ENCODE measurements at regions not wholly inside any gene's neighbourhood (a gene's known extent, or its start where the extent isn't known, plus 50 kb on each side); places are given as distances from the start of the nearest gene placed in this dataset.

DNA sequence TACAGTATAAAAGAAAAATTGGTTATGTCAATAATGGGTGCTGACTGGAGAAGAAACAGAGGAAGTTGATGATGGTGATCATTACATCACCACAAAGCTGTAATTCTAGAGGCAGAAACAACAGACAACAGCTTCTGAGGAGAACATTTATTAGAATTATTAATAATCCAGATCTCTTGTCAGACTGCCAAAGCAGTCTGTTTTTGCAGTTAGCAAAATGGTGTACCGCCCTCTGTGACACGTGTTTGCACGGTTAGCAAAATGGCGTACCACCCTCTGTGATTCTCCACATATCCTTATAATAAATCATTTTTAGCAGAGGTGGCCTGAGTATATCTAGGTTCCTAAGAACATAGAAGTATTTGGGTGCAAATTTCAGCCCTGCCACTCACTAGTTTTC is 154.0 kb upstream of the TENT5D start:
- H3K27ac Mint-ChIP-seq, result no peak overlapping the region
- no peak overlapping the region for H3K4me3 ChIP-seq (replicated peaks in 1 of 3; ENCODE audit: low read depth in 2 of 3, low read length in 3 of 3)
- H2AFZ ChIP-seq (ENCODE audit: insufficient read depth, low read depth, low read length, poor library complexity, severe bottlenecking), result no peak overlapping the region
- no peaks in the 10 kb centered on the region for H3K4me1 Mint-ChIP-seq
- TF ChIP-seq, protein P1, sequence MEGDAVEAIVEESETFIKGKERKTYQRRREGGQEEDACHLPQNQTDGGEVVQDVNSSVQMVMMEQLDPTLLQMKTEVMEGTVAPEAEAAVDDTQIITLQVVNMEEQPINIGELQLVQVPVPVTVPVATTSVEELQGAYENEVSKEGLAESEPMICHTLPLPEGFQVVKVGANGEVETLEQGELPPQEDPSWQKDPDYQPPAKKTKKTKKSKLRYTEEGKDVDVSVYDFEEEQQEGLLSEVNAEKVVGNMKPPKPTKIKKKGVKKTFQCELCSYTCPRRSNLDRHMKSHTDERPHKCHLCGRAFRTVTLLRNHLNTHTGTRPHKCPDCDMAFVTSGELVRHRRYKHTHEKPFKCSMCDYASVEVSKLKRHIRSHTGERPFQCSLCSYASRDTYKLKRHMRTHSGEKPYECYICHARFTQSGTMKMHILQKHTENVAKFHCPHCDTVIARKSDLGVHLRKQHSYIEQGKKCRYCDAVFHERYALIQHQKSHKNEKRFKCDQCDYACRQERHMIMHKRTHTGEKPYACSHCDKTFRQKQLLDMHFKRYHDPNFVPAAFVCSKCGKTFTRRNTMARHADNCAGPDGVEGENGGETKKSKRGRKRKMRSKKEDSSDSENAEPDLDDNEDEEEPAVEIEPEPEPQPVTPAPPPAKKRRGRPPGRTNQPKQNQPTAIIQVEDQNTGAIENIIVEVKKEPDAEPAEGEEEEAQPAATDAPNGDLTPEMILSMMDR (IDR thresholded peaks at IDR 0.05), result no peak
- no peaks in the 10 kb centered on the region for H3K36me3 ChIP-seq (replicated peaks in 1 of 2; ENCODE audit: control insufficient read depth in 1 of 2, insufficient read depth in 2 of 2, low read length in 2 of 2)
- no peaks in the 10 kb centered on the region for H3K27me3 ChIP-seq (ENCODE audit: control insufficient read depth in 2 of 2, insufficient read depth in 2 of 2, low read length in 2 of 2)
- no peak overlapping the region for H3K9ac ChIP-seq (ENCODE audit: insufficient read depth, low read length, poor library complexity, severe bottlenecking)
- H3K9me3 Mint-ChIP-seq, result peaks cover 0 to 8% (median 0%) of the 10 kb centered on the region in 7 donors
- no peak for DNase-seq
- no peak overlapping the region for H3K4me2 ChIP-seq (replicated peaks; ENCODE audit: extremely low read depth, low read length, poor library complexity, severe bottlenecking)
- H3K79me2 ChIP-seq (ENCODE audit: insufficient read depth, low read length), result no peaks in the 10 kb centered on the region
- no peaks in the 10 kb centered on the region for H3K4me1 ChIP-seq (ENCODE audit: control insufficient read depth in 1 of 2, insufficient read depth in 2 of 2, low read length in 2 of 2)
- no peaks in the 10 kb centered on the region for H3K9me3 ChIP-seq (replicated peaks in 1 of 2; ENCODE audit: control insufficient read depth in 1 of 2, insufficient read depth in 1 of 2, low read length in 2 of 2)
- intact Hi-C loops (cut with micrococcal nuclease), result no loop called here
- no peaks in the 10 kb centered on the region for H3K36me3 Mint-ChIP-seq
- H3K27ac ChIP-seq (ENCODE audit: low read depth in 1 of 2, low read length in 2 of 2), result no peak overlapping the region
- no CpG with 5 or more reads among the region's 4 CpGs for WGBS (ENCODE audit: insufficient coverage)
- H4K20me1 ChIP-seq (ENCODE audit: insufficient read depth, low read length), result no peaks in the 10 kb centered on the region
- no peaks in the 10 kb centered on the region for H3K27me3 Mint-ChIP-seq (ENCODE audit: low read depth in 3 of 3)
- no peak overlapping the region for H3K4me3 Mint-ChIP-seq

GRCh38 chrX:80266979-80267378 is 153.3 kb upstream of the TENT5D start:
- no peaks in the 10 kb centered on the region for H3K36me3 Mint-ChIP-seq
- H3K4me3 Mint-ChIP-seq, result no peak overlapping the region
- H3K4me1 Mint-ChIP-seq, result no peaks in the 10 kb centered on the region
- DNase-seq, result no peak
- peaks cover 0 to 5% (median 0%) of the 10 kb centered on the region in 7 donors for H3K9me3 Mint-ChIP-seq
- intact Hi-C loops (cut with micrococcal nuclease), result no loop called here
- no peaks in the 10 kb centered on the region for H3K4me1 ChIP-seq (ENCODE audit: control insufficient read depth in 1 of 2, insufficient read depth in 2 of 2, low read length in 2 of 2)
- H2AFZ ChIP-seq (ENCODE audit: insufficient read depth, low read depth, low read length, poor library complexity, severe bottlenecking), result no peak overlapping the region
- no peaks in the 10 kb centered on the region for H3K27me3 ChIP-seq (ENCODE audit: control insufficient read depth in 2 of 2, insufficient read depth in 2 of 2, low read length in 2 of 2)
- H3K27ac ChIP-seq (ENCODE audit: low read depth in 1 of 2, low read length in 2 of 2), result no peak overlapping the region
- no peaks in the 10 kb centered on the region for H4K20me1 ChIP-seq (ENCODE audit: insufficient read depth, low read length)
- no peak overlapping the region for H3K9ac ChIP-seq (ENCODE audit: insufficient read depth, low read length, poor library complexity, severe bottlenecking)
- H3K27ac Mint-ChIP-seq, result no peak overlapping the region
- no peak overlapping the region for H3K4me3 ChIP-seq (replicated peaks in 1 of 3; ENCODE audit: low read depth in 2 of 3, low read length in 3 of 3)
- no peaks in the 10 kb centered on the region for H3K36me3 ChIP-seq (replicated peaks in 1 of 2; ENCODE audit: control insufficient read depth in 1 of 2, insufficient read depth in 2 of 2, low read length in 2 of 2)
- H3K27me3 Mint-ChIP-seq (ENCODE audit: low read depth in 3 of 3), result peaks cover 0 to 1% (median 0%) of the 10 kb centered on the region in 3 donors
- no peak overlapping the region for H3K4me2 ChIP-seq (replicated peaks; ENCODE audit: extremely low read depth, low read length, poor library complexity, severe bottlenecking)
- no peaks in the 10 kb centered on the region for H3K9me3 ChIP-seq (replicated peaks in 1 of 2; ENCODE audit: control insufficient read depth in 1 of 2, insufficient read depth in 1 of 2, low read length in 2 of 2)
- H3K79me2 ChIP-seq (ENCODE audit: insufficient read depth, low read length), result no peaks in the 10 kb centered on the region
- TF ChIP-seq, protein P1 (IDR thresholded peaks at IDR 0.05), result no peak
